Neural cell (in vitro differentiated cells): ENCODE measurements at regions not wholly inside any gene's neighbourhood (a gene's known extent, or its start where the extent isn't known, plus 50 kb on each side); places are given as distances from the start of the nearest gene placed in this dataset.

Source experiments
- H2AFZ ChIP-seq: fragments of 200-600, 300-800 bp; sonication (generic), shearing (Covaris generic); 2 replicates; pipeline ENCODE4 v1.6.0; 2014; ENCODE audit warnings: low read depth, mild to moderate bottlenecking, antibody characterized with exemption, low read length, moderate library complexity
- H3F3A ChIP-seq: fragments of 200-600 bp; shearing (Covaris generic); 2 replicates; pipeline ENCODE4 v1.6.1; 2016; ENCODE audit warnings: mild to moderate bottlenecking, moderate library complexity, mixed read lengths, antibody characterized with exemption, low read length; ENCODE audit not compliant: insufficient read depth, poor library complexity, severe bottlenecking
- H3K27ac ChIP-seq: fragments of 200-600, 300-800 bp; sonication (generic), shearing (Covaris generic); 2 replicates; pipeline ENCODE4 v1.5.1; 2014; ENCODE audit warnings: mild to moderate bottlenecking, low read length, moderate library complexity
- H3K27me3 ChIP-seq: fragments of 300-800, 200-600 bp; sonication (generic), shearing (Covaris generic); 2 replicates; pipeline ENCODE4 v1.6.0; 2014; ENCODE audit warnings: mild to moderate bottlenecking, low read depth, low read length, moderate library complexity; ENCODE audit not compliant: insufficient read depth
- H3K36me3 ChIP-seq: fragments of 300-800, 200-600 bp; sonication (generic), shearing (Covaris generic); 2 replicates; pipeline ENCODE4 v1.5.1; 2014; ENCODE audit warnings: mild to moderate bottlenecking, antibody characterized with exemption, low read length, moderate library complexity; ENCODE audit not compliant: insufficient read depth
- H3K4me2 ChIP-seq: fragments of 300-800, 200-600 bp; sonication (generic), shearing (Covaris generic); 2 replicates; pipeline ENCODE4 v1.6.0; 2014; ENCODE audit warnings: mild to moderate bottlenecking, low read length
- H3K4me3 ChIP-seq: fragments of 300-800, 200-600 bp; sonication (generic), shearing (Covaris generic); 2 replicates; pipeline ENCODE4 v1.5.1; 2014; ENCODE audit warnings: mild to moderate bottlenecking, low read length, moderate library complexity
- H3K79me2 ChIP-seq: fragments of 200-600 bp; shearing (Covaris generic); replicated peaks from 2 replicates; pipeline ENCODE4 v1.6.0; 2014; ENCODE audit warnings: mild to moderate bottlenecking, low read length, moderate library complexity; ENCODE audit not compliant: insufficient read depth
- H3K9ac ChIP-seq: fragments of 300-800, 200-600 bp; sonication (generic), shearing (Covaris generic); 2 replicates; pipeline ENCODE4 v1.6.1; 2016; ENCODE audit warnings: mild to moderate bottlenecking, low read length, mixed read lengths
- H3K9me2 ChIP-seq: fragments of 200-600 bp; shearing (Covaris generic); 2 replicates; pipeline ENCODE4 v1.6.1; 2016; ENCODE audit warnings: mild to moderate bottlenecking, low read length, mixed read lengths; ENCODE audit not compliant: insufficient read depth
- H3K9me3 ChIP-seq: fragments of 200-600, 300-800 bp; sonication (generic), shearing (Covaris generic); 2 replicates; pipeline ENCODE4 v1.6.1; 2016; ENCODE audit warnings: mild to moderate bottlenecking, mixed run types, low read length, moderate library complexity, mixed read lengths
- H4K20me1 ChIP-seq: fragments of 200-600 bp; shearing (Covaris generic); 2 replicates; pipeline ENCODE4 v1.6.1; 2016; ENCODE audit warnings: mild to moderate bottlenecking, mixed run types; ENCODE audit not compliant: insufficient read depth
- EP300 ChIP-seq: fragments of 450-650 bp; conservative IDR thresholded peaks from 2 replicates; pipeline ENCODE4 v1.6.1; 2014; ENCODE audit warnings: antibody characterized with exemption, mild to moderate bottlenecking, moderate library complexity; ENCODE audit not compliant: poor library complexity, severe bottlenecking
- EZH2 ChIP-seq: fragments of 200-600, 300-800 bp; shearing (Covaris generic), sonication (generic); IDR thresholded peaks from 2 replicates; pipeline ENCODE4 v1.6.1; 2014; ENCODE audit warnings: antibody characterized with exemption, low read length, borderline replicate concordance, mild to moderate bottlenecking; ENCODE audit not compliant: insufficient read depth, poor library complexity, severe bottlenecking
- MXI1 ChIP-seq: fragments of 450-650 bp; conservative IDR thresholded peaks from 2 replicates; pipeline ENCODE4 v1.6.1; 2014; ENCODE audit warnings: antibody characterized with exemption, mild to moderate bottlenecking; ENCODE audit not compliant: poor library complexity, severe bottlenecking
- POLR2AphosphoS5 ChIP-seq: IDR thresholded peaks from 2 replicates; pipeline ENCODE4 v1.6.1; 2012
- RAD21 ChIP-seq: fragments of 450-650 bp; conservative IDR thresholded peaks from 2 replicates; pipeline ENCODE4 v1.6.1; 2014; ENCODE audit warnings: antibody characterized with exemption, mild to moderate bottlenecking, moderate library complexity
- SMC3 ChIP-seq: fragments of 450-650 bp; conservative IDR thresholded peaks from 2 replicates; pipeline ENCODE4 v1.6.1; 2014; ENCODE audit warnings: antibody characterized with exemption, mild to moderate bottlenecking, moderate library complexity; ENCODE audit not compliant: poor library complexity
- TAF1 ChIP-seq: IDR thresholded peaks from 2 replicates; pipeline ENCODE4 v1.6.1; 2012; ENCODE audit warnings: low read depth
- TF ChIP-seq, protein P1 (sequence below): fragments of 450-650 bp; IDR thresholded peaks from 2 replicates; pipeline ENCODE4 v1.5.1; 2014; ENCODE audit warnings: antibody characterized with exemption, mild to moderate bottlenecking, moderate library complexity; ENCODE audit not compliant: poor library complexity, severe bottlenecking
- TF ChIP-seq, protein P2 (sequence below): IDR thresholded peaks from 2 replicates; pipeline ENCODE4 v1.6.1; 2012; ENCODE audit warnings: borderline replicate concordance

DNA sequence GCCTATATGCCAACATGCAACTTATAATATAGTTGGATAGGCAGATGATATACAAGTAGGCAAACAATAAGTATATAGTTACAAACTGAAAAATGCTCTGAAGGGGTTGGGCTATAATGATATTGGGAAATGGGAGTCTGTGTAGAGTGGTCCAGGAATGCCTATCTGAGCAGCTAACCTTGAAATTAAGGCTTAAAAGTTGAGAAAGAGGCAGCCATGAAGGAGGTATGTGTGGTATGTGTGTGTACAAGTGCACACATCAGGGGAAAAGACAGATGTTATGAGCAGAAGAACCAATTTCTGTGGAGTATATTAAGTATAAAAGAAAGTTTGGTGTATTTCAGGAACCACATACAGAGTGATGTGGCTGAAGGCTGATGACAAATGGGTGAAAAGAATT is 154.9 kb upstream of the PAPPA start:
- H4K20me1 ChIP-seq = no peaks in the 10 kb centered on the region
- no peak overlapping the region for H3K4me3 ChIP-seq
- H3F3A ChIP-seq = no peaks in the 10 kb centered on the region
- H2AFZ ChIP-seq = no peak overlapping the region
- no peak overlapping the region for H3K9ac ChIP-seq
- H3K36me3 ChIP-seq = no peaks in the 10 kb centered on the region
- H3K4me2 ChIP-seq = no peak overlapping the region
- H3K27me3 ChIP-seq = no peaks in the 10 kb centered on the region
- no peaks in the 10 kb centered on the region for H3K79me2 ChIP-seq
- TF ChIP-seq EP300 (no peak), MXI1 (no peak), POLR2AphosphoS5 (no peak), SMC3 (no peak), TAF1 (no peak), EZH2 (no peak), RAD21 (no peak)
- TF ChIP-seq, protein P1, sequence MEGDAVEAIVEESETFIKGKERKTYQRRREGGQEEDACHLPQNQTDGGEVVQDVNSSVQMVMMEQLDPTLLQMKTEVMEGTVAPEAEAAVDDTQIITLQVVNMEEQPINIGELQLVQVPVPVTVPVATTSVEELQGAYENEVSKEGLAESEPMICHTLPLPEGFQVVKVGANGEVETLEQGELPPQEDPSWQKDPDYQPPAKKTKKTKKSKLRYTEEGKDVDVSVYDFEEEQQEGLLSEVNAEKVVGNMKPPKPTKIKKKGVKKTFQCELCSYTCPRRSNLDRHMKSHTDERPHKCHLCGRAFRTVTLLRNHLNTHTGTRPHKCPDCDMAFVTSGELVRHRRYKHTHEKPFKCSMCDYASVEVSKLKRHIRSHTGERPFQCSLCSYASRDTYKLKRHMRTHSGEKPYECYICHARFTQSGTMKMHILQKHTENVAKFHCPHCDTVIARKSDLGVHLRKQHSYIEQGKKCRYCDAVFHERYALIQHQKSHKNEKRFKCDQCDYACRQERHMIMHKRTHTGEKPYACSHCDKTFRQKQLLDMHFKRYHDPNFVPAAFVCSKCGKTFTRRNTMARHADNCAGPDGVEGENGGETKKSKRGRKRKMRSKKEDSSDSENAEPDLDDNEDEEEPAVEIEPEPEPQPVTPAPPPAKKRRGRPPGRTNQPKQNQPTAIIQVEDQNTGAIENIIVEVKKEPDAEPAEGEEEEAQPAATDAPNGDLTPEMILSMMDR = no peak
- H3K9me3 ChIP-seq = no peaks in the 10 kb centered on the region
- no peak overlapping the region for H3K27ac ChIP-seq
- H3K9me2 ChIP-seq = no peaks in the 10 kb centered on the region

DNA sequence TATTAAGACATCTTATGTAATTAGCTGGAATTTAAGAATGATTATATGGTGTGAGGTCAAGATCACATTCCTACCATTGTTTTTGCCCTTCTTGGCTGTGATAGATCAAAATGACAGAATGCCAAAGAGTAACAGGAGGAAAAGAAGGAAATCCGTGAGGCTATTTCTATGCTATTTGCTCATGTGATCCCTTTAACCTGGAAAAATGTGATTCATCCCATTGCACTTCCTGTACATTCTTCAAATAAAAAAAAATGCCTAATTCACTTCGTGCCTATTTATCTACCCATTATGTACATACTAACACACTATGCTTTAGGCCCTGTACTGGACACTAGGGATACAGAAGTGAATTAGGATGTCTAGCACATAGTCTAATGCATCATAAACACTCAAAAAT is 154.1 kb upstream of the PAPPA start:
- Histone ChIP-seq H2AFZ (no peak overlapping the region), H3K9ac (no peak overlapping the region), H3K79me2 (no peaks in the 10 kb centered on the region), H3K27ac (no peak overlapping the region), H3K9me2 (no peaks in the 10 kb centered on the region), H3K27me3 (no peaks in the 10 kb centered on the region), H3F3A (no peaks in the 10 kb centered on the region), H3K36me3 (no peaks in the 10 kb centered on the region), H3K9me3 (no peaks in the 10 kb centered on the region), H3K4me3 (no peak overlapping the region), H3K4me2 (no peak overlapping the region), H4K20me1 (no peaks in the 10 kb centered on the region)
- TF ChIP-seq, protein P1 = no peak
- TF ChIP-seq, protein P2, sequence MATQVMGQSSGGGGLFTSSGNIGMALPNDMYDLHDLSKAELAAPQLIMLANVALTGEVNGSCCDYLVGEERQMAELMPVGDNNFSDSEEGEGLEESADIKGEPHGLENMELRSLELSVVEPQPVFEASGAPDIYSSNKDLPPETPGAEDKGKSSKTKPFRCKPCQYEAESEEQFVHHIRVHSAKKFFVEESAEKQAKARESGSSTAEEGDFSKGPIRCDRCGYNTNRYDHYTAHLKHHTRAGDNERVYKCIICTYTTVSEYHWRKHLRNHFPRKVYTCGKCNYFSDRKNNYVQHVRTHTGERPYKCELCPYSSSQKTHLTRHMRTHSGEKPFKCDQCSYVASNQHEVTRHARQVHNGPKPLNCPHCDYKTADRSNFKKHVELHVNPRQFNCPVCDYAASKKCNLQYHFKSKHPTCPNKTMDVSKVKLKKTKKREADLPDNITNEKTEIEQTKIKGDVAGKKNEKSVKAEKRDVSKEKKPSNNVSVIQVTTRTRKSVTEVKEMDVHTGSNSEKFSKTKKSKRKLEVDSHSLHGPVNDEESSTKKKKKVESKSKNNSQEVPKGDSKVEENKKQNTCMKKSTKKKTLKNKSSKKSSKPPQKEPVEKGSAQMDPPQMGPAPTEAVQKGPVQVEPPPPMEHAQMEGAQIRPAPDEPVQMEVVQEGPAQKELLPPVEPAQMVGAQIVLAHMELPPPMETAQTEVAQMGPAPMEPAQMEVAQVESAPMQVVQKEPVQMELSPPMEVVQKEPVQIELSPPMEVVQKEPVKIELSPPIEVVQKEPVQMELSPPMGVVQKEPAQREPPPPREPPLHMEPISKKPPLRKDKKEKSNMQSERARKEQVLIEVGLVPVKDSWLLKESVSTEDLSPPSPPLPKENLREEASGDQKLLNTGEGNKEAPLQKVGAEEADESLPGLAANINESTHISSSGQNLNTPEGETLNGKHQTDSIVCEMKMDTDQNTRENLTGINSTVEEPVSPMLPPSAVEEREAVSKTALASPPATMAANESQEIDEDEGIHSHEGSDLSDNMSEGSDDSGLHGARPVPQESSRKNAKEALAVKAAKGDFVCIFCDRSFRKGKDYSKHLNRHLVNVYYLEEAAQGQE = no peak
- TF ChIP-seq TAF1 (no peak), POLR2AphosphoS5 (no peak), SMC3 (no peak), MXI1 (no peak), EP300 (no peak), RAD21 (no peak), EZH2 (no peak)
